H1 (cell line): ENCODE measurements at regions not wholly inside any gene's neighbourhood (a gene's known extent, or its start where the extent isn't known, plus 50 kb on each side); places are given as distances from the start of the nearest gene placed in this dataset.

Experiments
- CTCF ChIA-PET: fragments of 300-600 bp; sonication (Branson Sonifier 250); formaldehyde crosslinking; loops from one replicate; lab custom pipeline; 2021; ENCODE audit not compliant: partially characterized antibody; lab: Charles Lee
- POLR2A ChIA-PET: fragments of 300-600 bp; sonication (Branson Sonifier 250); formaldehyde crosslinking; loops from one replicate; lab custom pipeline; 2021; ENCODE audit warnings: inconsistent platforms; ENCODE audit not compliant: partially characterized antibody; lab: Charles Lee
- DNase-seq, 2 experiments: peaks; one replicate each; pipeline versions ENCODE4 v3.0.0 to v3.0.0-alpha.2; 2010 to 2022; ENCODE audit warnings: low spot score in 2 of 2, low read depth in 1 of 2, mixed read lengths in 1 of 2
- FAIRE-seq: peaks from 2 replicates; lab custom pipeline; 2011; peaks lifted over from hg19 to GRCh38; lab: Jason Lieb, UNC
- H2AFZ ChIP-seq: 2 replicates; pipeline ENCODE4 v1.8.1; 2012; ENCODE audit warnings: low read length, inconsistent platforms
- H2AK5ac ChIP-seq: 2 replicates; pipeline ENCODE4 v1.6.1; 2013; ENCODE audit warnings: low read depth, low read length
- H2BK120ac ChIP-seq: replicated peaks from 2 replicates; pipeline ENCODE3; 2013; ENCODE audit warnings: low read depth, low read length, inconsistent platforms
- H2BK12ac ChIP-seq: 2 replicates; pipeline ENCODE4 v1.6.1; 2013; ENCODE audit warnings: low read depth, low read length
- H2BK15ac ChIP-seq: 2 replicates; pipeline ENCODE4 v1.6.1; 2013; ENCODE audit warnings: low read length
- H2BK20ac ChIP-seq: 2 replicates; pipeline ENCODE4 v1.6.1; 2013; ENCODE audit warnings: low read length
- H2BK5ac ChIP-seq: 2 replicates; pipeline ENCODE4 v1.6.1; 2013; ENCODE audit warnings: low read depth, low read length
- H3K14ac ChIP-seq: 2 replicates; pipeline ENCODE4 v1.6.1; 2013; ENCODE audit warnings: inconsistent platforms; ENCODE audit not compliant: insufficient read length
- H3K18ac ChIP-seq: 2 replicates; pipeline ENCODE4 v1.6.1; 2013; ENCODE audit warnings: low read length; ENCODE audit errors: extremely low read depth
- H3K23ac ChIP-seq: 2 replicates; pipeline ENCODE4 v1.6.1; 2013; ENCODE audit warnings: inconsistent platforms; ENCODE audit not compliant: insufficient read length
- H3K23me2 ChIP-seq: 2 replicates; pipeline ENCODE4 v1.6.1; 2013; ENCODE audit warnings: low read depth, low read length
- H3K27ac ChIP-seq: 2 replicates; pipeline ENCODE4 v1.6.1; 2011; ENCODE audit warnings: low read depth, low read length, inconsistent platforms
- H3K27me3 ChIP-seq, 4 experiments: replicated peaks in 1 of 4; 1 replicate in 1 of 4; 2 replicates in 3 of 4; pipeline versions ENCODE4 v1.6.1 to v1.8.1; 2011 to 2013; ENCODE audit warnings: low read length in 3 of 4, mild to moderate bottlenecking in 3 of 4, inconsistent platforms in 2 of 4, mixed read lengths in 2 of 4, moderate library complexity in 1 of 4; ENCODE audit not compliant: control insufficient read depth in 3 of 4, insufficient read depth in 3 of 4; ENCODE audit errors: extremely low read depth in 1 of 4
- H3K36me3 ChIP-seq, 4 experiments: 2 replicates each; pipeline versions ENCODE4 v1.6.1 to v1.8.1; 2011 to 2013; ENCODE audit warnings: mild to moderate bottlenecking in 4 of 4, low read length in 3 of 4, moderate library complexity in 2 of 4, control low read depth in 1 of 4, inconsistent platforms in 1 of 4; ENCODE audit not compliant: insufficient read depth in 4 of 4, control insufficient read depth in 2 of 4
- H3K4ac ChIP-seq: replicated peaks from 2 replicates; pipeline ENCODE3; 2013; ENCODE audit warnings: low read length, low read depth, mixed read lengths, inconsistent platforms; ENCODE audit not compliant: insufficient read length
- H3K4me1 ChIP-seq, 4 experiments: replicated peaks in 1 of 4; 1 replicate in 1 of 4; 2 replicates in 3 of 4; pipeline versions ENCODE4 v1.6.1 to v1.8.1; 2011 to 2013; ENCODE audit warnings: low read length in 3 of 4, inconsistent platforms in 2 of 4, mixed read lengths in 1 of 4; ENCODE audit not compliant: insufficient read depth in 4 of 4, control insufficient read depth in 3 of 4
- H3K4me2 ChIP-seq, 2 experiments: 2 replicates each; pipeline versions ENCODE4 v1.6.1 to v1.8.1; 2011 to 2013; ENCODE audit warnings: low read depth in 2 of 2, low read length in 2 of 2, control low read depth in 1 of 2, inconsistent platforms in 1 of 2, mild to moderate bottlenecking in 1 of 2; ENCODE audit not compliant: insufficient read depth in 1 of 2
- H3K4me3 ChIP-seq, 4 experiments: fragments of 200-600, 300-600 bp in 1 of 4; sonication (generic), shearing (Covaris generic), sonication (Bioruptor Twin) in 1 of 4; 2 replicates each; pipeline versions ENCODE4 v1.5.1 to v1.8.1; 2011 to 2016; ENCODE audit warnings: low read length in 4 of 4, low read depth in 3 of 4, control low read depth in 2 of 4, inconsistent platforms in 2 of 4, mild to moderate bottlenecking in 2 of 4, mixed read lengths in 1 of 4, moderate library complexity in 1 of 4; ENCODE audit not compliant: insufficient read depth in 2 of 4; ENCODE audit errors: extremely low read depth in 1 of 4
- H3K56ac ChIP-seq: replicated peaks from 2 replicates; pipeline ENCODE3; 2013; ENCODE audit warnings: low read depth, mild to moderate bottlenecking, mixed read lengths, low read length, inconsistent platforms; ENCODE audit not compliant: insufficient read length
- H3K79me1 ChIP-seq: 2 replicates; pipeline ENCODE4 v1.6.1; 2013; ENCODE audit warnings: low read depth, low read length, control low read depth
- H3K79me2 ChIP-seq, 2 experiments: 2 replicates each; pipeline versions ENCODE4 v1.6.1 to v1.8.1; 2012 to 2013; ENCODE audit warnings: low read length in 2 of 2, mild to moderate bottlenecking in 2 of 2, inconsistent platforms in 1 of 2; ENCODE audit not compliant: insufficient read depth in 2 of 2, control insufficient read depth in 1 of 2
- H3K9ac ChIP-seq, 4 experiments: replicated peaks in 1 of 4; 1 replicate in 1 of 4; 2 replicates in 3 of 4; pipeline versions ENCODE4 v1.6.1 to v1.8.1; 2011 to 2013; ENCODE audit warnings: low read depth in 3 of 4, low read length in 3 of 4, control low read depth in 2 of 4, mild to moderate bottlenecking in 2 of 4, moderate library complexity in 2 of 4, inconsistent platforms in 1 of 4; ENCODE audit errors: extremely low read depth in 1 of 4
- H3K9me3 ChIP-seq, 2 experiments: 2 replicates each; pipeline versions ENCODE4 v1.6.1 to v1.8.1; 2012 to 2013; ENCODE audit warnings: mild to moderate bottlenecking in 2 of 2, moderate library complexity in 2 of 2, control low read depth in 1 of 2, inconsistent platforms in 1 of 2, low read depth in 1 of 2, low read length in 1 of 2, mixed read lengths in 1 of 2; ENCODE audit not compliant: insufficient read depth in 2 of 2
- H4K20me1 ChIP-seq, 2 experiments: replicated peaks in 1 of 2; 2 replicates each; pipeline versions ENCODE3 to v1.8.1; 2011 to 2013; ENCODE audit warnings: inconsistent platforms in 2 of 2, low read length in 2 of 2, mild to moderate bottlenecking in 1 of 2; ENCODE audit not compliant: insufficient read depth in 2 of 2, control insufficient read depth in 1 of 2
- H4K5ac ChIP-seq: 2 replicates; pipeline ENCODE4 v1.6.1; 2013; ENCODE audit warnings: low read length, low read depth, mixed read lengths, inconsistent platforms; ENCODE audit not compliant: insufficient read length
- H4K8ac ChIP-seq: 2 replicates; pipeline ENCODE4 v1.8.0; 2013; ENCODE audit warnings: mild to moderate bottlenecking, moderate library complexity, low read length, inconsistent platforms; ENCODE audit not compliant: insufficient read depth; ENCODE audit errors: extremely low read depth
- H4K91ac ChIP-seq: replicated peaks from 2 replicates; pipeline ENCODE3; 2013; ENCODE audit warnings: low read length, mixed read lengths, inconsistent platforms; ENCODE audit not compliant: insufficient read length
- CHD2 ChIP-seq: IDR thresholded peaks from 2 replicates; pipeline ENCODE4 v1.6.1; 2012; ENCODE audit warnings: low read length, improper control_type of control experiment
- GTF2F1 ChIP-seq: IDR thresholded peaks from 2 replicates; pipeline ENCODE4 v1.6.1; 2012; ENCODE audit warnings: low read depth, low read length, improper control_type of control experiment, borderline replicate concordance
- NANOG ChIP-seq: IDR thresholded peaks from 2 replicates; pipeline ENCODE4 v1.6.1; 2011; ENCODE audit warnings: low read length, low read depth, mild to moderate bottlenecking, inconsistent platforms; ENCODE audit not compliant: insufficient read depth, poor library complexity, severe bottlenecking
- NRF1 ChIP-seq: IDR thresholded peaks from 2 replicates; pipeline ENCODE4 v1.6.1; 2011; ENCODE audit warnings: mild to moderate bottlenecking, low read depth, low read length, improper control_type of control experiment
- POLR2A ChIP-seq, 2 experiments: IDR thresholded peaks; 1 replicate in 1 of 2; 2 replicates in 1 of 2; pipeline ENCODE4 v1.6.1; 2011; ENCODE audit warnings: low read depth in 2 of 2, low read length in 2 of 2, mild to moderate bottlenecking in 2 of 2; ENCODE audit errors: control extremely low read depth in 1 of 2
- POU5F1 ChIP-seq: IDR thresholded peaks from 2 replicates; pipeline ENCODE4 v1.6.1; 2011; ENCODE audit warnings: low read depth, mild to moderate bottlenecking, low read length, moderate library complexity
- RAD21 ChIP-seq, 2 experiments: IDR thresholded peaks in 1 of 2; conservative IDR thresholded peaks in 1 of 2; 2 replicates each; pipeline ENCODE4 v1.6.1; 2011; ENCODE audit warnings: low read depth in 2 of 2, low read length in 2 of 2, improper control_type of control experiment in 1 of 2, inconsistent platforms in 1 of 2, mild to moderate bottlenecking in 1 of 2, moderate library complexity in 1 of 2
- RFX5 ChIP-seq: IDR thresholded peaks from 2 replicates; pipeline ENCODE4 v1.6.1; 2011; ENCODE audit warnings: low read depth, low read length, improper control_type of control experiment, borderline replicate concordance
- SIN3A ChIP-seq, 2 experiments: IDR thresholded peaks in 1 of 2; conservative IDR thresholded peaks in 1 of 2; 2 replicates each; pipeline ENCODE4 v1.6.1; 2011 to 2012; ENCODE audit warnings: low read length in 2 of 2, improper control_type of control experiment in 1 of 2, low read depth in 1 of 2, mild to moderate bottlenecking in 1 of 2
- SIRT6 ChIP-seq: IDR thresholded peaks from one replicate; pipeline ENCODE4 v1.7.1; 2012; ENCODE audit warnings: low read length, inconsistent platforms
- SRF ChIP-seq: IDR thresholded peaks from 2 replicates; pipeline ENCODE4 v1.6.1; 2011; ENCODE audit warnings: mild to moderate bottlenecking, low read depth, low read length, moderate library complexity
- TAF7 ChIP-seq: optimal IDR thresholded peaks from 2 replicates; pipeline ENCODE3; 2011; ENCODE audit warnings: low read depth, mild to moderate bottlenecking, inconsistent platforms, low read length, moderate library complexity, borderline replicate concordance
- TBP ChIP-seq: IDR thresholded peaks from 2 replicates; pipeline ENCODE4 v1.6.1; 2011; ENCODE audit warnings: low read depth, low read length, improper control_type of control experiment
- TEAD4 ChIP-seq: IDR thresholded peaks from 2 replicates; pipeline ENCODE4 v1.6.1; 2012; ENCODE audit warnings: low read depth, low read length, inconsistent platforms, mixed read lengths
- WGBS, 2 experiments: shearing (Covaris generic) in 1 of 2; methylation state at CpG; one replicate each; pipeline versions ENCODE4 v1.1.6 to v1.1.7; 2013 to 2015; ENCODE audit warnings: low lambda C conversion rate in 2 of 2, mixed read lengths in 2 of 2, inconsistent platforms in 1 of 2, low coverage in 1 of 2, missing lambda C conversion rate in 1 of 2; ENCODE audit not compliant: insufficient replicate concordance in 2 of 2, insufficient coverage in 1 of 2, insufficient read length in 1 of 2; ENCODE audit errors: extremely low coverage in 1 of 2, missing lambda C conversion rate in 1 of 2; 5-methylcytosine and 5-hydroxymethylcytosine counted together
- TF ChIP-seq, protein P1 (sequence below): IDR thresholded peaks from 2 replicates; pipeline ENCODE4 v1.6.1; 2012; ENCODE audit warnings: inconsistent platforms

DNA sequence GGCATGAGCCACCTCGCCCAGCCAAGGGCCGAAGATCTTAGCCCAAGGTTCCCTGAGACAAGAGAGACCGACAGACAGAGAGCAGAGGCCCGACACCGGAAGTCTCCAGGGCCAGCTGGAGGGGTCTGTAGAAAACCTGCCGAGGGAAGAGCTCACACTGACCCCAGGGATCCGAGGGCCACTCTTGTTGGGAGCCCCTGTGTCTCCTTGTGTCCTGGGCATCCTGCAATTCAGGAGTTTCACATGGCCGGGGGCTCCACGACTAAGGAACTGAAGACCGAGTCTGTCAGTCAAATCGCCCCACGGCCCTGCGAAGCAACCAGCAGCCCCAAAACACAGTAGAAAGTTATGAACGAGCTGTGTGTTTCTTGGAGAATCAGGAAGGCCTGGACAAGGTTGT, 1482.0 kb downstream of the BRD1 start:
- H3K56ac ChIP-seq: no peak overlapping the region
- H3K4ac ChIP-seq: no peak overlapping the region
- no peak overlapping the region for H2AFZ ChIP-seq
- no peaks in the 10 kb centered on the region; a peak in 1 of 8 replicates for H3K36me3 ChIP-seq
- no peak overlapping the region for H2BK20ac ChIP-seq
- H2AK5ac ChIP-seq: no peak overlapping the region
- H2BK12ac ChIP-seq: no peak overlapping the region
- WGBS, 2 experiments: 93% methylated on average over 14 of the region's 14 CpGs; no CpG with 5 or more reads in 1 of the 2 experiments
- no peak overlapping the region for H3K23ac ChIP-seq
- H4K20me1 ChIP-seq: peaks cover 0 to 4% of the 10 kb centered on the region in 2 experiments
- no peak for FAIRE-seq
- H4K91ac ChIP-seq: no peak overlapping the region
- peaks cover 0 to 18% (median 3%) of the 10 kb centered on the region in 4 experiments; a peak in 3 of 7 replicates for H3K4me1 ChIP-seq
- no peak overlapping the region for H3K14ac ChIP-seq
- H4K8ac ChIP-seq: no peak overlapping the region
- no peak overlapping the region for H3K4me2 ChIP-seq
- peaks cover 7% of the 10 kb centered on the region; the same call in 1 of the 2 replicates for H3K23me2 ChIP-seq
- no peak overlapping the region for H2BK120ac ChIP-seq
- H2BK15ac ChIP-seq: no peak overlapping the region
- no peak overlapping the region for H2BK5ac ChIP-seq
- no peak for DNase-seq
- CTCF ChIA-PET: no interaction called here
- H3K18ac ChIP-seq: no peak overlapping the region
- no peak overlapping the region for H3K4me3 ChIP-seq
- no peak overlapping the region for H3K27ac ChIP-seq
- H4K5ac ChIP-seq: no peak overlapping the region
- peaks cover 0 to 24% (median 12%) of the 10 kb centered on the region in 4 experiments; a peak in 5 of 7 replicates for H3K27me3 ChIP-seq
- POLR2A ChIA-PET: no interaction called here
- no peak overlapping the region for H3K9ac ChIP-seq
- H3K79me1 ChIP-seq: no peaks in the 10 kb centered on the region
- H3K79me2 ChIP-seq: no peaks in the 10 kb centered on the region
- H3K9me3 ChIP-seq: no peaks in the 10 kb centered on the region
- TF ChIP-seq CHD2 (no peak), POU5F1 (no peak), GTF2F1 (no peak), SIN3A (conservative IDR thresholded peaks at IDR 0.05 in 1 of 2, IDR thresholded peaks at IDR 0.05 in 1 of 2; ENCODE audit: low read depth in 1 of 2, low read length in 2 of 2) (no peak), TBP (no peak), RAD21 (IDR thresholded peaks at IDR 0.05 in 1 of 2, conservative IDR thresholded peaks at IDR 0.05 in 1 of 2; ENCODE audit: low read depth in 2 of 2, low read length in 2 of 2) (no peak), NANOG (no peak), NRF1 (no peak), RFX5 (no peak), TAF7 (no peak), SRF (no peak), TEAD4 (no peak), SIRT6 (no peak), POLR2A (IDR thresholded peaks at IDR 0.05; ENCODE audit: control extremely low read depth in 1 of 2, low read depth in 2 of 2, low read length in 2 of 2) (no peak)
- TF ChIP-seq, protein P1, sequence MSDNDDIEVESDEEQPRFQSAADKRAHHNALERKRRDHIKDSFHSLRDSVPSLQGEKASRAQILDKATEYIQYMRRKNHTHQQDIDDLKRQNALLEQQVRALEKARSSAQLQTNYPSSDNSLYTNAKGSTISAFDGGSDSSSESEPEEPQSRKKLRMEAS: no peak
